Testis (tissue), 2 donors: ENCODE measurements at regions not wholly inside any gene's neighbourhood (a gene's known extent, or its start where the extent isn't known, plus 50 kb on each side); places are given as distances from the start of the nearest gene placed in this dataset.

Source experiments
- DNase-seq: peaks from one replicate; pipeline ENCODE4 v3.0.0-alpha.2; 2019
- H3K27ac ChIP-seq, 2 donors: fragments of 200-600 bp; sonication (generic); one replicate each; pipeline ENCODE4 v1.5.1; 2019
- H3K27me3 ChIP-seq: fragments of 200-600 bp; sonication (generic); one replicate; pipeline ENCODE4 v1.5.1; 2019
- H3K36me3 ChIP-seq: fragments of 200-600 bp; sonication (generic); one replicate; pipeline ENCODE4 v1.5.1; 2017; ENCODE audit warnings: low read depth; ENCODE audit errors: missing control alignments
- H3K4me1 ChIP-seq: fragments of 200-600 bp; sonication (generic); one replicate; pipeline ENCODE4 v1.5.1; 2019
- H3K4me3 ChIP-seq, 2 donors: fragments of 200-600 bp; sonication (generic); one replicate each; pipeline ENCODE4 v1.5.1; 2017 to 2019
- H3K9me3 ChIP-seq: fragments of 200-600 bp; sonication (generic); one replicate; pipeline ENCODE4 v1.5.1; 2017
- POLR2A ChIP-seq: fragments of 450-650 bp; IDR thresholded peaks from one replicate; pipeline ENCODE4 v1.6.1; 2017; ENCODE audit warnings: antibody characterized with exemption, mild to moderate bottlenecking, moderate library complexity
- WGBS, 2 donors: methylation state at CpG; one replicate each; pipeline ENCODE4 v1.1.5; 2018; 5-methylcytosine and 5-hydroxymethylcytosine counted together
- intact Hi-C: fragments of 100-400 bp; cut with DNase I; formaldehyde crosslinking; loops from one replicate; pipeline ENCODE4 v1.15.1; 2023; ENCODE audit warnings: low total_unique reads
- TF ChIP-seq, protein P1 (sequence below), 3 experiments: fragments of 450-650 bp in 2 of 3; fragments of 200-600 bp in 1 of 3; sonication (generic) in 1 of 3; IDR thresholded peaks; one replicate each; pipeline ENCODE4 v1.5.1; 2016 to 2019; ENCODE audit warnings: antibody characterized with exemption in 3 of 3, mild to moderate bottlenecking in 2 of 3, moderate library complexity in 1 of 3

GRCh38 chr18:11245879-11246278 lies 96.5 kb upstream of the PIEZO2 start:
- no peak for TF ChIP-seq POLR2A
- TF ChIP-seq, protein P1, sequence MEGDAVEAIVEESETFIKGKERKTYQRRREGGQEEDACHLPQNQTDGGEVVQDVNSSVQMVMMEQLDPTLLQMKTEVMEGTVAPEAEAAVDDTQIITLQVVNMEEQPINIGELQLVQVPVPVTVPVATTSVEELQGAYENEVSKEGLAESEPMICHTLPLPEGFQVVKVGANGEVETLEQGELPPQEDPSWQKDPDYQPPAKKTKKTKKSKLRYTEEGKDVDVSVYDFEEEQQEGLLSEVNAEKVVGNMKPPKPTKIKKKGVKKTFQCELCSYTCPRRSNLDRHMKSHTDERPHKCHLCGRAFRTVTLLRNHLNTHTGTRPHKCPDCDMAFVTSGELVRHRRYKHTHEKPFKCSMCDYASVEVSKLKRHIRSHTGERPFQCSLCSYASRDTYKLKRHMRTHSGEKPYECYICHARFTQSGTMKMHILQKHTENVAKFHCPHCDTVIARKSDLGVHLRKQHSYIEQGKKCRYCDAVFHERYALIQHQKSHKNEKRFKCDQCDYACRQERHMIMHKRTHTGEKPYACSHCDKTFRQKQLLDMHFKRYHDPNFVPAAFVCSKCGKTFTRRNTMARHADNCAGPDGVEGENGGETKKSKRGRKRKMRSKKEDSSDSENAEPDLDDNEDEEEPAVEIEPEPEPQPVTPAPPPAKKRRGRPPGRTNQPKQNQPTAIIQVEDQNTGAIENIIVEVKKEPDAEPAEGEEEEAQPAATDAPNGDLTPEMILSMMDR (IDR thresholded peaks at IDR 0.05): no peak
- no peaks in the 10 kb centered on the region for H3K4me1 ChIP-seq
- no peaks in the 10 kb centered on the region for H3K36me3 ChIP-seq
- DNase-seq: no peak
- intact Hi-C loops: no loop called here
- no peak overlapping the region for H3K27ac ChIP-seq
- WGBS, 2 donors: 45 to 51% methylated on average over 2 of the region's 2 CpGs
- no peak overlapping the region for H3K4me3 ChIP-seq
- H3K27me3 ChIP-seq: no peaks in the 10 kb centered on the region
- no peaks in the 10 kb centered on the region for H3K9me3 ChIP-seq

GRCh38 chr18:11237484-11237883 lies 88.1 kb upstream of the PIEZO2 start:
- H3K9me3 ChIP-seq: no peaks in the 10 kb centered on the region
- intact Hi-C loops: no loop called here
- no peaks in the 10 kb centered on the region for H3K27me3 ChIP-seq
- no peaks in the 10 kb centered on the region for H3K36me3 ChIP-seq
- no peaks in the 10 kb centered on the region for H3K4me1 ChIP-seq
- TF ChIP-seq, protein P1 (IDR thresholded peaks at IDR 0.05): no peak
- TF ChIP-seq POLR2A: no peak
- no peak for DNase-seq
- no peak overlapping the region for H3K27ac ChIP-seq
- H3K4me3 ChIP-seq: no peak overlapping the region
- 86 to 88% methylated on average over 2 of the region's 2 CpGs for WGBS, 2 donors

- no peaks in the 10 kb centered on the region for H3K4me1 ChIP-seq
- intact Hi-C loops: no loop called here
- H3K27ac ChIP-seq: no peak overlapping the region
- TF ChIP-seq, protein P1 (IDR thresholded peaks at IDR 0.05): no peak
- TF ChIP-seq POLR2A: no peak
- no peak overlapping the region for H3K4me3 ChIP-seq
- H3K9me3 ChIP-seq: no peaks in the 10 kb centered on the region
- no peaks in the 10 kb centered on the region for H3K36me3 ChIP-seq
- DNase-seq: no peak
- H3K27me3 ChIP-seq: no peaks in the 10 kb centered on the region
- WGBS, 2 donors: 86 to 97% methylated on average over 1 of the region's 1 CpG
These were observed 87.7 kb upstream of the PIEZO2 start for GRCh38 chr18:11237066-11237465.

- no peak for DNase-seq
- intact Hi-C loops: no loop called here
- Histone ChIP-seq H3K27ac (no peak overlapping the region), H3K4me1 (no peaks in the 10 kb centered on the region), H3K9me3 (no peaks in the 10 kb centered on the region), H3K36me3 (no peaks in the 10 kb centered on the region), H3K27me3 (no peaks in the 10 kb centered on the region), H3K4me3 (no peak overlapping the region)
- TF ChIP-seq, protein P1 (IDR thresholded peaks at IDR 0.05): no peak
- no peak for TF ChIP-seq POLR2A
- WGBS, 2 donors: 67 to 84% methylated on average over 7 of the region's 7 CpGs
These were observed 74.8 kb upstream of the PIEZO2 start for GRCh38 chr18:11224153-11224552.

DNA sequence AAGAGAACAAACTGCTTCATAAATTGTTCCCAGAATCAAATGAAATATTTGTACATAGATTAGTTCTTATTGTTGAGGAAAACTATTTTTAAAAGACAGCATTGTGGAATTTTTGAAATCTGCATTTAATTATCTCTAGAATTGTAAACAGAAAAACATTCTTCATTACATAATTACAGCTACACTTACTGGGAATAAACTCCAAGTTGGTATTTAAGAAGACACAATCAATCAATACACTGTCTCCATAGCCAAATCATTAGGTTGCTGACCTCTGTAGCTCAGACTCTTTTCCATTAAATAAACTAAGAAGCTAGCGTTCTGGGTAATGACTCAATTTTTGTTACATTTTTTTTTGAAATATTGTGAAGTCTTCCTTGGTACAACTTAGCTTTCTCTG lies 70.2 kb upstream of the PIEZO2 start:
- no peak overlapping the region for H3K27ac ChIP-seq
- no peak for DNase-seq
- no peaks in the 10 kb centered on the region for H3K27me3 ChIP-seq
- H3K36me3 ChIP-seq: no peaks in the 10 kb centered on the region
- H3K9me3 ChIP-seq: no peaks in the 10 kb centered on the region
- H3K4me3 ChIP-seq: no peak overlapping the region
- no peak for TF ChIP-seq POLR2A
- TF ChIP-seq, protein P1 (IDR thresholded peaks at IDR 0.05): no peak
- intact Hi-C loops: no loop called here
- 55 to 66% methylated on average over 1 of the region's 1 CpG for WGBS, 2 donors
- no peaks in the 10 kb centered on the region for H3K4me1 ChIP-seq
